GM03348 (cell line): ENCODE measurements at regions not wholly inside any gene's neighbourhood (a gene's known extent, or its start where the extent isn't known, plus 50 kb on each side); places are given as distances from the start of the nearest gene placed in this dataset.

Experiments
- DNase-seq: peaks from one replicate; pipeline ENCODE4 v3.0.0; 2012; ENCODE audit warnings: low spot score

DNA sequence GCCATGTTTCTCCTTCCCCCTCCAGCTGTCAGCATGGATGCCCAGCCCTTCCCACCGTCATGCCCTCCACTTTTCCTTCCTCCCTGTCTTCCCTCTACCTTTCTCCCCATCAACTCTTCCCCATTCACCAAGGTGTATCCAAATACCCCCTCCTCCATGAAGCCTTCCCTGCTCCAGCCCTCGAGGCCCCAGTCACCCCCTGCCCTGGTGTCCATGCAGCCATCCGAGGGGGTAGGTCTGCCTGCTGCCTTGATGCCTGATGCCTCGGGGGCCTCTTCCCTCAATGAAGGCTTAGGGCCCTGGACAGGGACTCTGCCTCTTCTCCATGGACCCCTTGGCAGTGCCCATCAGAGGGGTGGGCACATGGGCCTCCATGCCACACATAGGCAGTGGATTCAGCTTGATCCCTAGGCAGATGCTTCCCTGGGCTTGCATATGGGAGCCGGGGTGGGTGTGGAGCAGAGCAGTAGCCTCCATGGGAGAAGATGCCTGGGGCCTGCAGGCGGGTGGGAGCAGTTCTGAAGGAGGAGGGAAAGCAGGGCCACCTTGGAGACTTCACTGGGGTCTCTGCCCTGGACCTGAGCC lies 795.8 kb downstream of the BRD1 start:
- no peak for DNase-seq

DNA sequence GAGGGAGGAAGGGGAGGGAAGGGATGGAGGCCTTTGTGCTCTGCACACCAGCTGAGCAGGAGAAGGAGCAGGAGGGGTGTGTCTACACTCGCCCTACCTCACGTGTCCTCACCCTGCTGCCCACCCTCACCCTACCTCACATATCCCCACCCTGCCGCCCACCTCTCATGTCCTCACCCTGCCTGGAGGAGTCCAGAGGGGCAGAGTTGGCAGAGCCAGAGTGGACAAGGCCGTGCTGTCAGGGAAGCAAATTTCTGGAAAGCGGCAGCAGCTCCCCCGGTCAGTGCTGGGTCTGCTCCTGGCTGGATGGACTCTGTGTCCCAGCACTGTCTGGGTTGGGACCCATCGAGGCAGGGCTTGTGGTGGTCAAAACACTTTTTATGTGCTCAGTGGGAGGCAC lies 799.6 kb downstream of the BRD1 start:
- no peak for DNase-seq

- no peak for DNase-seq
These were observed 800.4 kb downstream of the BRD1 start for GRCh38 chr22:49027368-49027670.

DNA sequence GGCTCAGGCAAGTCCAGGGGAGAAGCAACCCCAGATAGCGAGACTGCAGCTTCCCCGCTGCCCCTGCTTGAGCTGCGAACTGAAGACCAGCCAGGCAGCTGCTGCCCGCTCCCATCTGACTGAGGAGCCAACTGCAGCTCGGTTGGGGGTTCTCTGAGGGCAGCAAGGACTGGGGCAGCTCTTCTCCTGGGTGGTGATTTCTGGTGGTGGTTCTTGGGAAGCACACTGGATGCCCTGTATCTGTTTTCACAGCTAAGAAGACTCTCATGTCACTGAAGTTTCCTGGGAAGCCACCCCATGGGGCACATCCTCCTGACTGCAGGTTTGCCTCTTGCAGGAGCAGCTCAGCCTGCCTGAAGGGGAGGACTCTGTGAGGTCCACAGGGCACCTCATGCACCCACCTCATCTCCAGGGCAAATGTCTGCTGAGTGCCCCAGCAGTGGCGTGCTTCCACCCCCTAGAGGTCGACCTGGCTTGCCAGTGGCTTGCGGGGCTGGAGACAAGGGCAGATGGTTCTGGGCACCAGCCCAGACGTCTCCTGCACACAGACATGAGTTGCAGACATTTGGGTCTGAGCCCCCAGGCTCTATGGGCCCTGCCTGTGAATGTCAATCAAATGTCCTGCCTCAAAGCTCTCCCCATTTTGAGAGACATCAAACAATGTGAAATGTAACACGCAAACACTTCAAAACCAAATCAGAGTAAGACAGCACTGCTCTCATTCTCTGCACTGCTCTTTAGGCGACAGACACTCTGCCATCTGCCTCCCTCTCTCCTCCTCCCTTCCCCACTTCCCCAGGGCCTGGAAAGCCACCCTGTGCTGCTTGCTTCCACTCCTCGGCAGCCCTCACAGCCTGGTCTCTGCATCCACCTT lies 800.9 kb downstream of the BRD1 start:
- DNase-seq = no peak

GRCh38 chr22:49025791-49026493 lies 801.7 kb downstream of the BRD1 start:
- no peak for DNase-seq

- DNase-seq = no peak
These were observed 802.8 kb downstream of the BRD1 start for GRCh38 chr22:49024775-49025440.

DNA sequence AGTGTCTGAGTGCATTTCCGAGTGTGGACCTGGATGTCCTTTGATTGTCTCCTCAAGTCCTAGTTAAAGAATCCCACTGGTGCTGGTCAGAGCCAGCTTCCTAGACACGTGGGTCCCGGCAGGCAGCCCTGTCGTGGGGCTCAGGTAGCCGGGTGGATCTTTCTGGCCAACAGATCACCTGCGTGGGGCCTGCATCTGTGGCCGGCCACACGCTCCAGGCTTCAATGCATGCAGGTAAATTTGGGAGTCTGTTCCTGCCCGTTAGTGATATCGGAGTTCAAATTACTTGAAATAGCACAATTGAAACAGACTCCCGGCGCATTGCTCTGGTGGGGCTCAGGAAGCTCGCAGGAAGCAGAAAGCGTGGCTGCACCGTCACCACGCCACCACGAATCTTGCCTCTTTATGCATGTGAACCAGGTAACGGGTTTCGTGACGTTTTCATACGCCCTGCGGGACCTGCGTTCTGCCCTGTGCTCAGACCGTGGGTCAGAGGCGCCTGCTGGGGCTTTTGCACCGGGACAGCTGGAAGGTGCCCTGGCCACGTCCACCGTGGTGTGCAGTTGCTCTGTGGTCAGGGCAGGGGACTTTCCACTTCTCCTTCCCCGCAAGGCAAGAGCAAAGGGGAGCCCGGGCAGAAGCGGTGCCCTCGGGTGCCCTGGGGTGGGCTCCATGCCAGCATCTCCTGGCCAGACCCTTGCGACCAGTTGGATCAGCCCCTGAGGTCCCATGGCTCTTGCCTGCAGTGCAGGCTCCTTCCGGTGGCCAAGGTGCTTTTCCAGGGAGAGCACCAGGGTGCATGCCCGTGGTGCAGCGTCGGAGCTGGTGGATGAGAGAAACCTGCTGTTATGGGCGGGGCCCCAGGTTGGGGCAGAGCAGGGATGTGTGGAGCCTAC lies 803.5 kb downstream of the BRD1 start:
- DNase-seq = no peak

DNA sequence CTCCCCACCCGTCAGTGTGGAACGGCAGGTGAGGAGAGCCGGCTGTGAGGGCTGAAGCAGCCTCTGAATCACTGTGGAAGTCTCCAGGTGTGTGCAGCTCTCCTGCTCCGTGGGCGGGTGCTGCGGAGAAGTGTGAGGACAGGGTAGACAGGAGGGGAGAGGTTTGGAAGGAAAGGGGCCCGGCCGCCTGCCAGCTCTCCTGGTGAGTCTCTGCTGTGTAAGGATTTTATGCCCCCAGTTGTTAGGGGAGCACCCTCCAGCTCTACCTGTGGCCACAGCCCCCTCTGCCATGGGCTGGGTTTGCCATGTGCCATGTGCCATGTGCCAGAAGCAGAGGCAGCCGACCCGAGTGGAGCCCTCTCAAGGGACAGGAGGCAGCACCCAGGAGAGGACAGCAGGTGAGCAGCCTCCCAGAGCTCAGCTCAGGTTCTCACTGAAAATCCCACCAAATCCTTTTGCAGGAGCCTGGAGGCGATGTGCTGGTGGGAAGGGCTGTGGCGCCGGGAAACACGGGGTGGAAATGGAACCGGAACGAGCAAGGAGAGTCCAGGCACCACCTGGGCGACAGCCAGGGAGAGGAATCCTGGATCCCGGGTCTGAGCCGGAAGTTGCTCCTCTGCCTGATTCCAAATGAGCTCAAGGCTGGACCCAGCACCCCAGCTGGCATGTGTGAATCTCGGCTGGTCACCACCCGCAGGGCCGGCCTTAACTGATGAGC lies 804.4 kb downstream of the BRD1 start:
- no peak for DNase-seq

GRCh38 chr22:49022816-49023160 lies 804.9 kb downstream of the BRD1 start:
- DNase-seq = no peak

GRCh38 chr22:49021926-49022815 lies 805.5 kb downstream of the BRD1 start:
- DNase-seq = no peak

GRCh38 chr22:49021131-49021925 lies 806.3 kb downstream of the BRD1 start:
- DNase-seq = no peak

GRCh38 chr22:49019737-49020713 lies 807.6 kb downstream of the BRD1 start:
- no peak for DNase-seq

DNA sequence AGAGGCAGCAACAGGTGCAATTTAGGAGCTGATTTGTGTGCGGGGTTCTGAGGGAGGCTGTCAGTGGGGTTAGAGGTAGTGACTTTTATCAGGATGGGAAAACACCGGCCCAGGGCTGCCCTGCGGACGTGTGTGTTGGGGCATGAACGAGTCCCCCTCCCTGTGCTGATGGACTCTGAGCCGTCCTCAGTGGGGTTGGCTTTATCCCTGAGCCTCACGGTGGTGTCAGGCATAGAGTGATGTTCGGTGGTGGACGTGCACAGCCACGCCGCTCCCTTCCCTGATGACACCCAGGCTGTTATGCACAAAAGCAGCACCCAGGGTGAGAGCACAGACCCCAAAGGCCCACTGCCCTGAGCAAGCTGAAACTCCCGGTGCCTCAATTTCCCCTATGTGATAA lies 809.1 kb downstream of the BRD1 start:
- DNase-seq = no peak

DNA sequence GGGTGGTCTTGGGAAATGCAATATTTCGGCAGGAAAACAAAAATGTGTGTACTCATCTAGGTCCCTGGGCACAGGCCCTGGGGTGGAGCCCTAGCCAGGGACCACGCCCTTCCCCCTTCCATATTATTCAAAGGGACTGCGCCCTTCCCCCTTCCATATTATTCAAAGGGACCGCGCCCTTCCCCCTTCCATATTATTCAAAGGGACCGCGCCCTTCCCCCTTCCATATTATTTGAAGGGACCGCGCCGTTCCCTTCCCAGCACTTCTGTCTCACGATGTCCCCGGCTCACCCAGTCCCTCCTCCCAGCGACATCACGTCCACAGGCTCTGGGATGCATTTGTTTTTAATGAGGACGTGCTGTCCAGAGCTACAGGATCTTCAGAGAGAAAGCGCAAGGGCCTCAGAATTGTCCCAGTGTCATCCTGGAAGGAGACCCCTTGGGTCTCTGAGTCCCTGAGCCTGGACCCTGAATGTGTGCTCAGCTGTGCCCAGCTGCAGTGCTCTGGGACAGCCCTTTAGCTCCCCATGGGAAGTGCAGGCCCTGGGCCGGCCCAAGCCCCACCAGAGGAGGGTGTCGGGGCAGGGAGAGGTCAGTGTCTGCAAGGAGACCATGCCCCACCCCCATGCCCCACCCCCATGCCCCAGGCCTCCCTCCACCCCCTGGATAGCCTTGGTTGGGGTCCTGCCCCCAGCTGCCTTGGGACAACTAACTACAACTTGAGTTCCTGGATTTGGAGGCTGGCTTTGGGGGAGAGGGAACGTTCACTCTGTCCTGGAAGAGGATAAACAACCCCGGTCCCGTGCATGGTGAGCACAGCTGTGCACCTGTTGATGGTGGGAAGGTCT lies 810.0 kb downstream of the BRD1 start:
- DNase-seq = no peak

DNA sequence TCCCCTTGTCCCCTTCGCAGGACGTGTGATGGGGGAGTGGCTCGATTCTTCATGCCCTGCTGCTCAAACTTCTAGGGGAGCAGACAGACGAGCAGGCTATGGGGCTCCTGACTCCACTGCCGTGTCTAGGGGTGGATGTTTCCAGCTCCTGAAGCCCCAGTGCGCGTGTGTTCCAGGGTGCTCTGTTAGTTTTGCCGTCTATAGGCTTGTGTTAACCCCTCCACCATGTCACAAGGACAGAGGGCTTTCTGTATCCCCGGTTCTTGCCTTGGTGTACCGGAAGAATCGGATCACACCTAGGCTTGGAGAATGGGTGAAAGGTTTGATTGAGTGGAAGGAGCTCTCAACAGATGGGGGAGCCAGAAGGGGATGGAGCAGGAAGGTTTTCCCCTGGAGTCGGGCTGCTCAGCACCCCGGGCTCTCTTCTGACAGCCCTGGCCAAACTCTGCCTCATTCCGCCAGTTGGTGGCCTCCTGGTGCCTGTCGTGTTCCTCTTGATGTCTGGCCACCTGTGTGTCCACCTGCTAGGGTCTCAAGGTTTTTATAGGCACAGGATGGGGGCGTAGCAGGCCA lies 810.7 kb downstream of the BRD1 start:
- no peak for DNase-seq

DNA sequence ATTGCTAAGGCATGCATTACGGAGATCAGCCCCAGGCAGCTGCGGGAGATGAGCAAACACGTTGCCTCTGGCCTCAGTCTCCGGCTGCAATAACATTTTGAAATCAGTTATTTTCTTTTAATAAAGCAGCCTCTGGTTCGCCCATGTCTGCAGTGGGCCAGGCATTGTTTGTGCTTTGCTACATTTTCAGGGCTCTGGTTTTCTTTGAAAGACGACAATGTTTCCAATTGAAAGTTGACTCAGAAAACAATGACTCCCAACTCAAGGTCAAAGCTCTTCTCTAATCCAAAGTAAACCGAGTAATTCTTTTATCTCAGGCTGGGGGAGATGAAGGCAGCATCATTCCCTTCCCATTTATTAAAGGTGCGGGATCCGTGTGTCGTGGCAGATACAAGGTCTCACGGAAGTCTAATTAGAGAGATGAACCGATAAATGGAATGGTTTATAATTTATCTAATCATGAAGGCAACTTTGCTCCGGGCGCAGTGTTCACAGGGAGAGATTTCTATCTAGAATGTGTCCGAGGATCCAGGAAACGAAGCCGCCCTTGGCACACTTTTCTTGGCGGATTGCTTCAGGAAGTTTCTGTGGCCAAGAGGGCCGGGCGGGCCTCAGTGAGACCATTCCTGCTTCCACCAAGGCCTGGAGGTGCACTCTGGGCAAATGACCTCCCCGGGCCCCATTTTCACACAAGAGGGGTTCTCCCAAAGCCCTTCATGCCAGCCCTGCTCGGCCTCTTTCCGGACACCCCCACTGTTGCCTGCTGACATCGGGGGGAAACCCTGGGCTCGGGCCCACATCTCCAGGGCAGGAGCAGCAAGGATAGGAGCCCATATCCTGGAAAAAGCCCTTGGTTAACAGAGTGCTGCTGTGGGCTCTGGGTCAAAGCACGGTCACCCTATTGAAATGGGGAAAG lies 811.4 kb downstream of the BRD1 start:
- DNase-seq = no peak
